ENCODE measurements at regions not wholly inside any gene's neighbourhood (a gene's known extent, or its start where the extent isn't known, plus 50 kb on each side); places are given as distances from the start of the nearest gene placed in this dataset.

GRCh38 chr1:56056438-56057287 lies 522.7 kb downstream of the PLPP3 start:
- no peak for DNase-seq (ENCODE audit: low read depth in 1 of 2, low spot score in 1 of 2)

- no peak for DNase-seq (ENCODE audit: low read depth in 1 of 2, low spot score in 1 of 2)
Measured at GRCh38 chr1:56054959-56055358, 524.4 kb downstream of the PLPP3 start.

- no peak for DNase-seq (ENCODE audit: low read depth in 1 of 2, low spot score in 1 of 2)
Measured at GRCh38 chr1:56052041-56052440, 527.3 kb downstream of the PLPP3 start.

- DNase-seq (ENCODE audit: low read depth in 1 of 2, low spot score in 1 of 2) = no peak
Measured at GRCh38 chr1:56050911-56051310, 528.5 kb downstream of the PLPP3 start.

- DNase-seq (ENCODE audit: low read depth in 1 of 2, low spot score in 1 of 2) = no peak
Measured at GRCh38 chr1:56045477-56045876, 533.9 kb downstream of the PLPP3 start.

GRCh38 chr1:56045062-56045461 lies 534.3 kb downstream of the PLPP3 start:
- DNase-seq (ENCODE audit: low read depth in 1 of 2, low spot score in 1 of 2) = no peak

GRCh38 chr1:56036479-56036878 lies 542.9 kb downstream of the PLPP3 start:
- DNase-seq (ENCODE audit: low read depth in 1 of 2, low spot score in 1 of 2) = no peak

- DNase-seq (ENCODE audit: low read depth in 1 of 2, low spot score in 1 of 2) = no peak
Measured at GRCh38 chr1:56034847-56035481, 544.4 kb downstream of the PLPP3 start.

- DNase-seq (ENCODE audit: low read depth in 1 of 2, low spot score in 1 of 2) = no peak
Measured at GRCh38 chr1:56034222-56034621, 545.1 kb downstream of the PLPP3 start.

- DNase-seq (ENCODE audit: low read depth in 1 of 2, low spot score in 1 of 2) = no peak
Measured at GRCh38 chr1:56033321-56034037, 545.9 kb downstream of the PLPP3 start.

- no peak for DNase-seq (ENCODE audit: low read depth in 1 of 2, low spot score in 1 of 2)
Measured at GRCh38 chr1:56032096-56032676, 547.2 kb downstream of the PLPP3 start.

- no peak for DNase-seq (ENCODE audit: low read depth in 1 of 2, low spot score in 1 of 2)
Measured at GRCh38 chr1:56031001-56031400, 548.4 kb downstream of the PLPP3 start.

- no peak for DNase-seq (ENCODE audit: low read depth in 1 of 2, low spot score in 1 of 2)
Measured at GRCh38 chr1:56029319-56030003, 549.9 kb downstream of the PLPP3 start.

- no peak for DNase-seq (ENCODE audit: low read depth in 1 of 2, low spot score in 1 of 2)
Measured at GRCh38 chr1:56028911-56029310, 550.5 kb downstream of the PLPP3 start.

GRCh38 chr1:56028244-56028643 lies 551.1 kb downstream of the PLPP3 start:
- DNase-seq (ENCODE audit: low read depth in 1 of 2, low spot score in 1 of 2) = no peak

- DNase-seq (ENCODE audit: low read depth in 1 of 2, low spot score in 1 of 2) = no peak
Measured at GRCh38 chr1:56025942-56026341, 553.4 kb downstream of the PLPP3 start.

- no peak for DNase-seq (ENCODE audit: low read depth in 1 of 2, low spot score in 1 of 2)
Measured at GRCh38 chr1:56024155-56024554, 555.2 kb downstream of the PLPP3 start.

GRCh38 chr1:56019922-56020321 lies 559.4 kb downstream of the PLPP3 start:
- DNase-seq (ENCODE audit: low read depth in 1 of 2, low spot score in 1 of 2) = no peak

GRCh38 chr1:56019472-56019871 lies 559.9 kb downstream of the PLPP3 start:
- no peak for DNase-seq (ENCODE audit: low read depth in 1 of 2, low spot score in 1 of 2)

- DNase-seq (ENCODE audit: low read depth in 1 of 2, low spot score in 1 of 2) = no peak
Measured at GRCh38 chr1:56017336-56017735, 562.0 kb downstream of the PLPP3 start.

GRCh38 chr1:56003846-56004245 lies 575.5 kb downstream of the PLPP3 start:
- no peak for DNase-seq (ENCODE audit: low read depth in 1 of 2, low spot score in 1 of 2)

All from stimulated activated CD4-positive, alpha-beta T cell treated with anti-CD3 and anti-CD28 coated beads, Interleukin-15, amount 100 ng/mL, for 1 hour (primary cell).